HepG2 (cell line): ENCODE measurements at regions not wholly inside any gene's neighbourhood (a gene's known extent, or its start where the extent isn't known, plus 50 kb on each side); places are given as distances from the start of the nearest gene placed in this dataset.

Experiments
- AGO1 ChIP-seq: fragments of 200-400 bp; formaldehyde crosslinking; IDR thresholded peaks from 2 replicates; pipeline ENCODE4 v1.6.1; 2017; ENCODE audit warnings: mild to moderate bottlenecking, low read depth, low read length, moderate library complexity; ENCODE audit not compliant: poor library complexity, severe bottlenecking
- CCAR2 ChIP-seq: fragments of 200-400 bp; formaldehyde crosslinking; optimal IDR thresholded peaks from 2 replicates; pipeline ENCODE3; 2018; ENCODE audit warnings: low read depth, mild to moderate bottlenecking, low read length, moderate library complexity
- FOXA3 ChIP-seq: IDR thresholded peaks from 2 replicates; pipeline ENCODE4 v1.6.1; 2016; ENCODE audit warnings: missing genetic modification reagents, missing compliant biosample characterization
- ISL2 ChIP-seq: sonication (generic); formaldehyde crosslinking; IDR thresholded peaks from 2 replicates; pipeline ENCODE4 v1.5.0; 2020; ENCODE audit warnings: missing genetic modification reagents
- KLF16 ChIP-seq, 2 experiments: sonication (generic) in 1 of 2; formaldehyde crosslinking in 1 of 2; IDR thresholded peaks; 2 replicates each; pipeline versions ENCODE4 v1.6.1 to v1.8.0; 2016 to 2023; ENCODE audit warnings: missing genetic modification reagents in 2 of 2, missing compliant biosample characterization in 1 of 2
- KLF9 ChIP-seq: IDR thresholded peaks from 2 replicates; pipeline ENCODE4 v1.6.1; 2016; ENCODE audit warnings: low read depth
- MIXL1 ChIP-seq: IDR thresholded peaks from 2 replicates; pipeline ENCODE4 v1.6.1; 2016
- NAIF1 ChIP-seq: sonication (generic); formaldehyde crosslinking; IDR thresholded peaks from 2 replicates; pipeline ENCODE4 v1.5.0; 2020; ENCODE audit warnings: mild to moderate bottlenecking, missing genetic modification reagents, borderline replicate concordance
- NFE2 ChIP-seq: sonication (generic); formaldehyde crosslinking; IDR thresholded peaks from 2 replicates; pipeline ENCODE4 v1.4.0; 2020; ENCODE audit warnings: missing genetic modification reagents
- NFYC ChIP-seq: IDR thresholded peaks from 2 replicates; pipeline ENCODE4 v1.6.1; 2016; ENCODE audit warnings: missing genetic modification reagents, missing compliant biosample characterization
- RARG ChIP-seq: sonication (generic); formaldehyde crosslinking; IDR thresholded peaks from 2 replicates; pipeline ENCODE4 v1.4.0; 2020; ENCODE audit warnings: low read depth, mild to moderate bottlenecking, missing genetic modification reagents
- SYNCRIP ChIP-seq: fragments of 200-400 bp; formaldehyde crosslinking; IDR thresholded peaks from 2 replicates; pipeline ENCODE4 v1.6.1; 2018; ENCODE audit warnings: mild to moderate bottlenecking, low read depth, low read length; ENCODE audit not compliant: insufficient read depth
- TBL1XR1 ChIP-seq: fragments of 150-350 bp; IDR thresholded peaks from 2 replicates; pipeline ENCODE4 v1.6.1; 2014; ENCODE audit warnings: borderline replicate concordance, low read length; ENCODE audit not compliant: partially characterized antibody
- ZBTB20 ChIP-seq: sonication (generic); formaldehyde crosslinking; IDR thresholded peaks from 2 replicates; pipeline ENCODE4 v1.8.1; 2023; ENCODE audit warnings: missing genetic modification reagents, low read depth, mild to moderate bottlenecking, borderline replicate concordance
- ZBTB7B ChIP-seq: sonication (generic); formaldehyde crosslinking; IDR thresholded peaks from 2 replicates; pipeline ENCODE4 v1.4.0; 2020; ENCODE audit warnings: missing genetic modification reagents
- ZFP36L2 ChIP-seq: sonication (generic); formaldehyde crosslinking; IDR thresholded peaks from 2 replicates; pipeline ENCODE4 v1.4.0; 2020; ENCODE audit warnings: missing genetic modification reagents
- ZNF253 ChIP-seq: sonication (generic); formaldehyde crosslinking; IDR thresholded peaks from 2 replicates; pipeline ENCODE4 v1.8.0; 2022; ENCODE audit warnings: mild to moderate bottlenecking, missing genetic modification reagents, borderline replicate concordance
- ZNF547 ChIP-seq: sonication (generic); formaldehyde crosslinking; IDR thresholded peaks from 2 replicates; pipeline ENCODE4 v1.5.1; 2020; ENCODE audit warnings: mild to moderate bottlenecking, missing genetic modification reagents
- ZNF7 ChIP-seq: IDR thresholded peaks from 2 replicates; pipeline ENCODE4 v1.6.1; 2016; ENCODE audit warnings: missing biosample characterization, missing genetic modification reagents
- ZNF781 ChIP-seq: sonication (generic); formaldehyde crosslinking; IDR thresholded peaks from 2 replicates; pipeline ENCODE4 v1.5.1; 2020; ENCODE audit warnings: borderline replicate concordance, mild to moderate bottlenecking, missing genetic modification reagents; ENCODE audit errors: not compliant biosample characterization
- ZNF792 ChIP-seq: IDR thresholded peaks from 2 replicates; pipeline ENCODE4 v1.6.1; 2016
- ZNF883 ChIP-seq: sonication (generic); formaldehyde crosslinking; IDR thresholded peaks from 2 replicates; pipeline ENCODE4 v1.5.1; 2020; ENCODE audit warnings: mild to moderate bottlenecking, missing genetic modification reagents; ENCODE audit errors: not compliant biosample characterization
- TF ChIP-seq, protein P1 (sequence below): sonication (generic); formaldehyde crosslinking; IDR thresholded peaks from 2 replicates; pipeline ENCODE4 v1.4.0; 2020; ENCODE audit warnings: missing genetic modification reagents
- TF ChIP-seq, protein P2 (sequence below): sonication (generic); formaldehyde crosslinking; IDR thresholded peaks from 2 replicates; pipeline ENCODE4 v1.8.1; 2023; ENCODE audit warnings: mild to moderate bottlenecking, missing genetic modification reagents, borderline replicate concordance

DNA sequence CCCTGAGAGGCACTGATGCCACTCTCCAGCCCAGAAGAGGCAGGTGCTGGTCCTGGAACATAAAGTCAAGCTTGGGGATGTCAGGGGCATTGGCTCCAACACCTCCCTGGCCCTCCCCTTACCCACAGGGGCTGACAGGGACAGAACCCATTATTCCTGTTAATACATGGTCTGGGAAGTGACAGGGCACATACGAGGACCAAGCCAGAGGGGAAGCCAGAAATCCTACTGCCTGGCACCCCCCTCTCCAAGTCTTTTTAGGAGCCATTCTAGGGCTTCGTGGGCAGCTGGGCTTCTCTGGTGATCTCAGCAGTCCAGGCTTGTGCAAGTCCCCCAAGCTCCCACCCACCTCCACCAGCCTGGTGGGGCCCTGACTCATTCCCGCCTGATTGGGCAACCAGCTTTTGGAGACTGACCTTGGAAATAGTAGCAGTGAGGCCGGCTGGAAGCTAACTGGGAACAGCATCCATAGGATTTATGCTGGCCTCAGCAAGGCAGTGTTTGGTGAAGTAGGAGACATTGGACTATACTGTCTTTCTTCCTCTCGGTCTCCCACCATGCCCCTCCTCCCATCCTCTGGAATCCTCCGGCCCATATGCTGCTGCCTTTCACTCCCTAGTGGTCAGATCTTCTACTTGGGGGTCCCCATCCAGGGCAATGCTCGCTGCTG, 86.4 kb upstream of the HK2 start (continued):
- TF ChIP-seq, protein P1, sequence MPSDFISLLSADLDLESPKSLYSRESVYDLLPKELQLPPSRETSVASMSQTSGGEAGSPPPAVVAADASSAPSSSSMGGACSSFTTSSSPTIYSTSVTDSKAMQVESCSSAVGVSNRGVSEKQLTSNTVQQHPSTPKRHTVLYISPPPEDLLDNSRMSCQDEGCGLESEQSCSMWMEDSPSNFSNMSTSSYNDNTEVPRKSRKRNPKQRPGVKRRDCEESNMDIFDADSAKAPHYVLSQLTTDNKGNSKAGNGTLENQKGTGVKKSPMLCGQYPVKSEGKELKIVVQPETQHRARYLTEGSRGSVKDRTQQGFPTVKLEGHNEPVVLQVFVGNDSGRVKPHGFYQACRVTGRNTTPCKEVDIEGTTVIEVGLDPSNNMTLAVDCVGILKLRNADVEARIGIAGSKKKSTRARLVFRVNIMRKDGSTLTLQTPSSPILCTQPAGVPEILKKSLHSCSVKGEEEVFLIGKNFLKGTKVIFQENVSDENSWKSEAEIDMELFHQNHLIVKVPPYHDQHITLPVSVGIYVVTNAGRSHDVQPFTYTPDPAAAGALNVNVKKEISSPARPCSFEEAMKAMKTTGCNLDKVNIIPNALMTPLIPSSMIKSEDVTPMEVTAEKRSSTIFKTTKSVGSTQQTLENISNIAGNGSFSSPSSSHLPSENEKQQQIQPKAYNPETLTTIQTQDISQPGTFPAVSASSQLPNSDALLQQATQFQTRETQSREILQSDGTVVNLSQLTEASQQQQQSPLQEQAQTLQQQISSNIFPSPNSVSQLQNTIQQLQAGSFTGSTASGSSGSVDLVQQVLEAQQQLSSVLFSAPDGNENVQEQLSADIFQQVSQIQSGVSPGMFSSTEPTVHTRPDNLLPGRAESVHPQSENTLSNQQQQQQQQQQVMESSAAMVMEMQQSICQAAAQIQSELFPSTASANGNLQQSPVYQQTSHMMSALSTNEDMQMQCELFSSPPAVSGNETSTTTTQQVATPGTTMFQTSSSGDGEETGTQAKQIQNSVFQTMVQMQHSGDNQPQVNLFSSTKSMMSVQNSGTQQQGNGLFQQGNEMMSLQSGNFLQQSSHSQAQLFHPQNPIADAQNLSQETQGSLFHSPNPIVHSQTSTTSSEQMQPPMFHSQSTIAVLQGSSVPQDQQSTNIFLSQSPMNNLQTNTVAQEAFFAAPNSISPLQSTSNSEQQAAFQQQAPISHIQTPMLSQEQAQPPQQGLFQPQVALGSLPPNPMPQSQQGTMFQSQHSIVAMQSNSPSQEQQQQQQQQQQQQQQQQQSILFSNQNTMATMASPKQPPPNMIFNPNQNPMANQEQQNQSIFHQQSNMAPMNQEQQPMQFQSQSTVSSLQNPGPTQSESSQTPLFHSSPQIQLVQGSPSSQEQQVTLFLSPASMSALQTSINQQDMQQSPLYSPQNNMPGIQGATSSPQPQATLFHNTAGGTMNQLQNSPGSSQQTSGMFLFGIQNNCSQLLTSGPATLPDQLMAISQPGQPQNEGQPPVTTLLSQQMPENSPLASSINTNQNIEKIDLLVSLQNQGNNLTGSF (CRISPR knock-in tag): 0 out of 2 replicates have a peak, but pooled peaks have one; percentile 58
- peak; percentile 81 for TF ChIP-seq FOXA3 (CRISPR knock-in tag)
- TF ChIP-seq ZNF253 (CRISPR knock-in tag): peak; percentile 82; the same call in 1 of the 2 replicates
- TF ChIP-seq ZBTB7B (CRISPR knock-in tag): peak; percentile 94
- TF ChIP-seq MIXL1 (CRISPR knock-in tag): 0 out of 2 replicates have a peak, but pooled peaks have one; percentile 29
- no peak for TF ChIP-seq SYNCRIP
- TF ChIP-seq NFE2 (CRISPR knock-in tag): no peak
- peak; percentile 75; the same call in 1 of the 2 replicates for TF ChIP-seq ZNF547
- peak; percentile 77; the same call in 1 of the 2 replicates for TF ChIP-seq ZNF792 (CRISPR knock-in tag)
- no peak for TF ChIP-seq AGO1
- TF ChIP-seq ZFP36L2: no peak
- peak; percentile 78 for TF ChIP-seq ISL2
- TF ChIP-seq ZNF883 (CRISPR knock-in tag): peak; percentile 76
- TF ChIP-seq NFYC: peak; percentile 65
- no peak for TF ChIP-seq NAIF1 (CRISPR knock-in tag)
- peak; percentile 59; the same call in 1 of the 2 replicates for TF ChIP-seq ZBTB20 (CRISPR knock-in tag)
- TF ChIP-seq ZNF781 (CRISPR knock-in tag): no peak
- TF ChIP-seq KLF9 (CRISPR knock-in tag): no peak
- TF ChIP-seq, protein P2, sequence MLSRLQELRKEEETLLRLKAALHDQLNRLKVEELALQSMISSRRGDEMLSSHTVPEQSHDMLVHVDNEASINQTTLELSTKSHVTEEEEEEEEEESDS: peak; percentile 63; the same call in 1 of the 2 replicates
- TF ChIP-seq TBL1XR1: no peak
- TF ChIP-seq ZNF7 (CRISPR knock-in tag): no peak
- TF ChIP-seq KLF16 (CRISPR knock-in tag; IDR thresholded peaks at IDR 0.05): peak in 1 of 2 experiments; percentile 89; a peak in 2 of 4 replicates
- TF ChIP-seq RARG (CRISPR knock-in tag): no peak
- TF ChIP-seq CCAR2: no peak
